ENCODE measurements at regions not wholly inside any gene's neighbourhood (a gene's known extent, or its start where the extent isn't known, plus 50 kb on each side); places are given as distances from the start of the nearest gene placed in this dataset.

GRCh38 chr2:9065901-9066300 lies 62.4 kb upstream of the MBOAT2 start:
- H3K36me3 ChIP-seq = no peaks in the 10 kb centered on the region
- 95% methylated on average over 1 of the region's 1 CpG for WGBS

GRCh38 chr2:9063023-9063606 lies 59.6 kb upstream of the MBOAT2 start:
- Histone ChIP-seq H3K27ac (replicated peaks in 1 of 4) (no peak overlapping the region), H3K36me3 (no peaks in the 10 kb centered on the region)
- WGBS = 90% methylated on average over 2 of the region's 2 CpGs

More at GRCh38 chr2:9065901-9066300, 62.4 kb upstream of the MBOAT2 start:
- TF ChIP-seq CTCF (IDR thresholded peaks at IDR 0.05) = no peak
- TF ChIP-seq EP300 (IDR thresholded peaks at IDR 0.05) = no peak
- no peak for TF ChIP-seq POLR2A (IDR thresholded peaks at IDR 0.05; ENCODE audit: low read depth)
- TF ChIP-seq POLR2AphosphoS5 (IDR thresholded peaks at IDR 0.05) = no peak
- intact Hi-C loops (cut with DNase I) = no loop called here
- Histone ChIP-seq H3K4me1 (no peaks in the 10 kb centered on the region), H3K27ac (replicated peaks in 1 of 4) (no peak overlapping the region), H3K27me3 (no peaks in the 10 kb centered on the region), H3K4me3 (no peak overlapping the region), H3K9me3 (peaks cover 0 to 28% (median 21%) of the 10 kb centered on the region in 4 donors)
- no peak for DNase-seq (ENCODE audit: extremely low spot score)

GRCh38 chr2:9060819-9061218 lies 57.3 kb upstream of the MBOAT2 start:
- WGBS = 75% methylated on average over 4 of the region's 4 CpGs
- intact Hi-C loops (cut with DNase I) = no loop called here
- no peak for TF ChIP-seq POLR2A (IDR thresholded peaks at IDR 0.05; ENCODE audit: low read depth)

More at GRCh38 chr2:9063023-9063606, 59.6 kb upstream of the MBOAT2 start:
- no peak for TF ChIP-seq CTCF (IDR thresholded peaks at IDR 0.05)
- TF ChIP-seq EP300 (IDR thresholded peaks at IDR 0.05) = no peak
- TF ChIP-seq POLR2A (IDR thresholded peaks at IDR 0.05; ENCODE audit: low read depth) = no peak
- peaks cover 0 to 20% (median 15%) of the 10 kb centered on the region in 4 donors for H3K9me3 ChIP-seq
- no peak for DNase-seq (ENCODE audit: extremely low spot score)
- H3K4me3 ChIP-seq = no peak overlapping the region
- H3K27me3 ChIP-seq = no peaks in the 10 kb centered on the region
- intact Hi-C loops (cut with DNase I) = no loop called here
- no peaks in the 10 kb centered on the region for H3K4me1 ChIP-seq

GRCh38 chr2:9057939-9058761 lies 54.7 kb upstream of the MBOAT2 start:
- no peak overlapping the region for H3K27ac ChIP-seq (replicated peaks in 1 of 4)
- TF ChIP-seq EP300 (IDR thresholded peaks at IDR 0.05) (no peak), CTCF (IDR thresholded peaks at IDR 0.05) (no peak), POLR2AphosphoS5 (IDR thresholded peaks at IDR 0.05) (no peak), POLR2A (IDR thresholded peaks at IDR 0.05; ENCODE audit: low read depth) (no peak)
- intact Hi-C loops (cut with DNase I) = no loop called here
- no peaks in the 10 kb centered on the region for H3K27me3 ChIP-seq
- H3K36me3 ChIP-seq = no peaks in the 10 kb centered on the region
- 78% methylated on average over 9 of the region's 9 CpGs for WGBS
- no peak overlapping the region for H3K4me3 ChIP-seq
- DNase-seq (ENCODE audit: extremely low spot score) = no peak
- no peaks in the 10 kb centered on the region for H3K9me3 ChIP-seq
- no peaks in the 10 kb centered on the region for H3K4me1 ChIP-seq

More at GRCh38 chr2:9060819-9061218, 57.3 kb upstream of the MBOAT2 start:
- Histone ChIP-seq H3K27ac (replicated peaks in 1 of 4) (no peak overlapping the region), H3K9me3 (peaks cover 0 to 9% (median 5%) of the 10 kb centered on the region in 4 donors), H3K4me1 (no peaks in the 10 kb centered on the region), H3K36me3 (no peaks in the 10 kb centered on the region), H3K4me3 (no peak overlapping the region), H3K27me3 (no peaks in the 10 kb centered on the region)
- DNase-seq (ENCODE audit: extremely low spot score) = no peak

- no peak overlapping the region for H3K27ac ChIP-seq (replicated peaks in 1 of 4)
- no peak for TF ChIP-seq POLR2AphosphoS5 (IDR thresholded peaks at IDR 0.05)
- TF ChIP-seq EP300 (IDR thresholded peaks at IDR 0.05) = no peak
- no peak for TF ChIP-seq CTCF (IDR thresholded peaks at IDR 0.05)
- no peak for TF ChIP-seq POLR2A (IDR thresholded peaks at IDR 0.05; ENCODE audit: low read depth)
- no peaks in the 10 kb centered on the region for H3K4me1 ChIP-seq
- no peak overlapping the region for H3K4me3 ChIP-seq
- H3K9me3 ChIP-seq = no peaks in the 10 kb centered on the region
- H3K36me3 ChIP-seq = no peaks in the 10 kb centered on the region
- DNase-seq (ENCODE audit: extremely low spot score) = no peak
- H3K27me3 ChIP-seq = no peaks in the 10 kb centered on the region
- WGBS = 85% methylated on average over 4 of the region's 4 CpGs
- intact Hi-C loops (cut with DNase I) = no loop called here
Observed at GRCh38 chr2:9055471-9055870, 52.0 kb upstream of the MBOAT2 start.

Measured in esophagus muscularis mucosa (tissue), 4 donors.